ENCODE measurements at regions not wholly inside any gene's neighbourhood (a gene's known extent, or its start where the extent isn't known, plus 50 kb on each side); places are given as distances from the start of the nearest gene placed in this dataset.

DNA sequence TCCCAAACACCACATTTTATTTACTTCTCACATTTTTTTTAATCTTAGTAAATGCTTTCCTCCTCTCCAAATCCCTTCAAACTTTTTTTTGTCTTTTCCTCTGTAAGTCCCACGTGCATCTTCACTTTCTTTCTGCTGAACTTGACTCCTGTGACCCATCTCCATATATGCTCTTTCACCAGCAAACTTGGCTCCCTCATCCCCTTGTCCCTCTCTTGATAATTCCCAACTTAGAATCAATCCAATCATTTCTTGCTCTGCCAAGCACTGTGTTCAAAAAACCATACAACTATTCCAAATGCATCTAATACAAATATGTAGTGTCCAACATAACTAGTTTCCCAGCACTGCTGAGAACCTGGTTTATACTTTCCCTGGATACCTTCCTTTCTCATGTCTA lies 519.4 kb downstream of the HDGFL1 start:
- H3K36me3 ChIP-seq (ENCODE audit: insufficient read depth, low read length), result no peaks in the 10 kb centered on the region
- TF ChIP-seq CTCF (IDR thresholded peaks at IDR 0.05; ENCODE audit: extremely low read depth, low read depth, low read length), result no peak
- no peak overlapping the region for H3K4me2 ChIP-seq (ENCODE audit: insufficient read depth, low read length)
- H3K4me3 ChIP-seq (ENCODE audit: insufficient read depth, low read length), result no peak overlapping the region
- no peaks in the 10 kb centered on the region for H3K27me3 ChIP-seq (ENCODE audit: insufficient read depth, low read length)
- H3K9me3 ChIP-seq (ENCODE audit: low read depth, low read length), result no peaks in the 10 kb centered on the region
- no peaks in the 10 kb centered on the region for H3K79me2 ChIP-seq (ENCODE audit: insufficient read depth, low read length)
- no peak overlapping the region for H3K27ac ChIP-seq (ENCODE audit: low read depth, low read length)
- no peak for DNase-seq (ENCODE audit: insufficient read length, low spot score, missing footprints)
- H3K4me1 ChIP-seq (ENCODE audit: insufficient read depth, low read length), result no peaks in the 10 kb centered on the region
- H4K20me1 ChIP-seq (ENCODE audit: insufficient read depth, low read length), result no peaks in the 10 kb centered on the region
- H2AFZ ChIP-seq (ENCODE audit: low read length), result no peak overlapping the region

- Histone ChIP-seq H2AFZ (ENCODE audit: low read length) (no peak overlapping the region), H4K20me1 (ENCODE audit: insufficient read depth, low read length) (no peaks in the 10 kb centered on the region), H3K9me3 (ENCODE audit: low read depth, low read length) (no peaks in the 10 kb centered on the region), H3K4me3 (ENCODE audit: insufficient read depth, low read length) (no peak overlapping the region), H3K36me3 (ENCODE audit: insufficient read depth, low read length) (no peaks in the 10 kb centered on the region), H3K27ac (ENCODE audit: low read depth, low read length) (no peak overlapping the region), H3K27me3 (ENCODE audit: insufficient read depth, low read length) (no peaks in the 10 kb centered on the region), H3K79me2 (ENCODE audit: insufficient read depth, low read length) (no peaks in the 10 kb centered on the region), H3K4me1 (ENCODE audit: insufficient read depth, low read length) (no peaks in the 10 kb centered on the region), H3K4me2 (ENCODE audit: insufficient read depth, low read length) (no peak overlapping the region)
- no peak for TF ChIP-seq CTCF (IDR thresholded peaks at IDR 0.05; ENCODE audit: extremely low read depth, low read depth, low read length)
- DNase-seq (ENCODE audit: insufficient read length, low spot score, missing footprints), result no peak
Observed at GRCh38 chr6:23089981-23090380, 520.6 kb downstream of the HDGFL1 start.

- Histone ChIP-seq H3K4me3 (ENCODE audit: insufficient read depth, low read length) (no peak overlapping the region), H3K27me3 (ENCODE audit: insufficient read depth, low read length) (no peaks in the 10 kb centered on the region), H3K79me2 (ENCODE audit: insufficient read depth, low read length) (no peaks in the 10 kb centered on the region), H3K9me3 (ENCODE audit: low read depth, low read length) (no peaks in the 10 kb centered on the region), H3K36me3 (ENCODE audit: insufficient read depth, low read length) (no peaks in the 10 kb centered on the region), H3K4me1 (ENCODE audit: insufficient read depth, low read length) (no peaks in the 10 kb centered on the region), H3K4me2 (ENCODE audit: insufficient read depth, low read length) (no peak overlapping the region), H2AFZ (ENCODE audit: low read length) (no peak overlapping the region), H3K27ac (ENCODE audit: low read depth, low read length) (no peak overlapping the region), H4K20me1 (ENCODE audit: insufficient read depth, low read length) (no peaks in the 10 kb centered on the region)
- TF ChIP-seq CTCF (IDR thresholded peaks at IDR 0.05; ENCODE audit: extremely low read depth, low read depth, low read length), result no peak
- no peak for DNase-seq (ENCODE audit: insufficient read length, low spot score, missing footprints)
Observed at GRCh38 chr6:23091795-23092194, 522.4 kb downstream of the HDGFL1 start.

DNA sequence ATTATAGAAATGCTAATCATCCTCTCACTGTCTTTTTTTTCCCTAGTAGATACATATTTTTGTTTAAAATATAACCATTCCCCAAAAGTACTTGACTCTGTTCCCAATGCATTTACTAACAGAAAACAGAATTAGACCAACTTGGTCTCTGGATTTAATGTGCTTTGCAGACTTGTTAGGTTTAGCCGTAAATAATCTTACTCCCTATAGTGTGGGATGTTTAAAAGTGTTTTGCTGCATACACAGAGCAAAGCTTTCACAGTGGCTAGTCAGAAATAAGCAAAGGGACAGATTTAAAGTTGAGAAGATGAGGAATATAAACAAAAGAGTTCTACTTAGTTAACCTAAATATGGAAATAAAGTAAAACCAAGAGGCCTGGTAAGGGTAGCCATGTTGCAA lies 527.5 kb downstream of the HDGFL1 start:
- Histone ChIP-seq H3K4me1 (ENCODE audit: insufficient read depth, low read length) (peaks cover 4% of the 10 kb centered on the region), H3K9me3 (ENCODE audit: low read depth, low read length) (no peaks in the 10 kb centered on the region), H3K36me3 (ENCODE audit: insufficient read depth, low read length) (no peaks in the 10 kb centered on the region), H2AFZ (ENCODE audit: low read length) (no peak overlapping the region), H3K4me3 (ENCODE audit: insufficient read depth, low read length) (no peak overlapping the region), H4K20me1 (ENCODE audit: insufficient read depth, low read length) (no peaks in the 10 kb centered on the region), H3K4me2 (ENCODE audit: insufficient read depth, low read length) (no peak overlapping the region), H3K79me2 (ENCODE audit: insufficient read depth, low read length) (no peaks in the 10 kb centered on the region), H3K27me3 (ENCODE audit: insufficient read depth, low read length) (no peaks in the 10 kb centered on the region), H3K27ac (ENCODE audit: low read depth, low read length) (no peak overlapping the region)
- DNase-seq (ENCODE audit: insufficient read length, low spot score, missing footprints), result no peak
- TF ChIP-seq CTCF (IDR thresholded peaks at IDR 0.05; ENCODE audit: extremely low read depth, low read depth, low read length), result no peak

Data from osteoblast (primary cell).